IPS DF 6.9 (cell line): ENCODE measurements at regions not wholly inside any gene's neighbourhood (a gene's known extent, or its start where the extent isn't known, plus 50 kb on each side); places are given as distances from the start of the nearest gene placed in this dataset.

Experiments
- DNase-seq: peaks from one replicate; pipeline ENCODE4 v3.0.0-alpha.2; 2013; ENCODE audit warnings: low read depth, low spot score
- H3K27ac ChIP-seq: one replicate; pipeline ENCODE4 v1.5.1; 2013; ENCODE audit warnings: low read length, control low read depth
- H3K27me3 ChIP-seq: 2 replicates; pipeline ENCODE4 v1.6.1; 2013; ENCODE audit warnings: mild to moderate bottlenecking, low read length; ENCODE audit not compliant: control insufficient read depth, insufficient read depth
- H3K36me3 ChIP-seq: 2 replicates; pipeline ENCODE4 v1.6.1; 2013; ENCODE audit warnings: low read length; ENCODE audit not compliant: control insufficient read depth, insufficient read depth
- H3K4me1 ChIP-seq: 2 replicates; pipeline ENCODE4 v1.6.1; 2013; ENCODE audit warnings: low read length; ENCODE audit not compliant: control insufficient read depth, insufficient read depth
- H3K4me3 ChIP-seq: 2 replicates; pipeline ENCODE4 v1.5.1; 2013; ENCODE audit warnings: mild to moderate bottlenecking, low read length
- H3K9me3 ChIP-seq: 2 replicates; pipeline ENCODE4 v1.6.1; 2013; ENCODE audit warnings: low read length, inconsistent platforms; ENCODE audit not compliant: control insufficient read depth, insufficient read depth
- WGBS: extraction: QIAGEN DNeasy Blood & Tissue Kit; methylation state at CpG from one replicate; pipeline ENCODE4 v1.1.7; 2013; ENCODE audit warnings: mixed read lengths, missing lambda C conversion rate; ENCODE audit not compliant: insufficient read length, insufficient coverage; 5-methylcytosine and 5-hydroxymethylcytosine counted together

DNA sequence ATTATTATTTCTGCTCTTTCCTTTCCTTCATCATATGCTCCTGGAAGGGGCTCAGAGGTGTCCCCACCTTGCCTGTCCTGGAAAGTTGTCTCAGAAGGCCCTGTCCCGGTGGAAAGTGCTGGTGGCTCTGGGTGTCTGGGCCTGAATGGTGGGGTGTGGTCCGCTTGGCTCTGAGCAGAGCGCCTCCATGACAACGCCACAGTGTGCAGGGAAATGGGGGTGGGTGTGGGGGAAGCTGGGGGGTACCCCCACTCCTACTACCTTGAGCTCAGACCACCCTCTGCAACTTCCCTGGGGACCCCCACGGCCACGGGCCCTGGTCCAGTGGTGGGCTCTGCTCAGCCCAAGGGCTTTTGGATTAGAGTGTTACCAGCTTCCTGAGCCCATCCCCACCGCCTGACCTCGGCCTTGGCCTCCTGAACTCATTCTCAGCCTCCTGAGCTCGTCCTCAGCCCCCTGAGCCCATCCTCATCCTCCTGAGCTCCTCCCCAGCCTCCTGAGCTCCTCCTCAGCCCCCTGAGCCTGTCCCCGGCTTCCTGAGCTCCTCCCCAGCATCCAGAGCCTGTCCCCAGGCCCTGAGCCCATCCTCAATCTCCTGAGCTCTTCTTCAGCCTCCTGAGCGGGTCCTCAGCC is 106.4 kb upstream of the FAM20C start:
- 0 out of 2 replicates have a peak, but pooled peaks cover 3% of the 10 kb centered on the region for H3K36me3 ChIP-seq
- H3K4me1 ChIP-seq, result peaks cover 5% of the 10 kb centered on the region
- DNase-seq, result no peak
- no peak overlapping the region for H3K4me3 ChIP-seq
- no peaks in the 10 kb centered on the region for H3K9me3 ChIP-seq
- H3K27me3 ChIP-seq, result no peaks in the 10 kb centered on the region
- no CpG with 5 or more reads among the region's 11 CpGs for WGBS
- H3K27ac ChIP-seq, result no peak overlapping the region

DNA sequence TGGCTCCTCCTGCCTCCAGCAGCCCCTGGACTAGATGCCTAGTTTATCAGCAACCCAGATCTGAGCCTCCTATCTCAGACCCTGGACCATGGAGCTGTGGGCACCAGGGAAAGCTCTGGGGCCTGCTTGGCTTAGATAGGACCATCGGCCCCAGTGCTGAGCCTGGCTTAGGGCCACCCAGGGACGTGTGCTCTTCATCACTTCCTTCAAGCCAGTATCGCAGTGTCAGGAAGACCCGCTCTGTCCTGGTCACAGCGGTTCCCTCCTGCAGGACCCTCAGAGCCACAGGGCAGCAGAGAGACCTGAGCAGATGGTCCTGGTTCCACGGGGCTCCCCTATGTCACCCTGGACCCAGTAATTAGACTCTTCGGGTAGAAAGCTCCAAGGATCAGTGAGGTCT is 105.7 kb upstream of the FAM20C start:
- Histone ChIP-seq H3K36me3 (0 out of 2 replicates have a peak, but pooled peaks cover 4% of the 10 kb centered on the region), H3K9me3 (no peaks in the 10 kb centered on the region), H3K27me3 (no peaks in the 10 kb centered on the region), H3K4me1 (peaks cover 7% of the 10 kb centered on the region), H3K27ac (no peak overlapping the region), H3K4me3 (no peak overlapping the region)
- no CpG with 5 or more reads among the region's 7 CpGs for WGBS
- DNase-seq, result no peak

DNA sequence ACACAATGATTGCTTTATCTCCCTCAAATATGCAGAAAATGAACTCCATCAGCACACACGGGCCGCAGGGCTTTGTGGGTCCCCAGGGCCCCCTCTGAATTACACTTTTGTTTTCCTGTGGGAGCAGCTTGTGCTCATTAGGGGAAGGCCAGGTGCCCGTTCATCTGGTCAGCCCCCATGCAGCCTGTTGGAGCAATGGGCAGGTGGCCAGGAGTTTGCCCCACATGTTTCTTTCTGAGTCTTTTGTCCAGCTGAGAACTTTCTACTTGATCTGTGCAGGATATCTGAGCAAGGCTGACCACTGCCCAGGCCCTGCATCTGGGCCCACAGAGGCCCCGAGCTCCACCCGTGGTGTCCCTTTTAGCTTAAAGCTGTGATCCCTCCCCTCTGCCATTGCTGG is 105.3 kb upstream of the FAM20C start:
- peaks cover 3% of the 10 kb centered on the region for H3K4me1 ChIP-seq
- 0 out of 2 replicates have a peak, but pooled peaks cover 4% of the 10 kb centered on the region for H3K36me3 ChIP-seq
- H3K27ac ChIP-seq, result no peak overlapping the region
- H3K4me3 ChIP-seq, result no peak overlapping the region
- no peaks in the 10 kb centered on the region for H3K9me3 ChIP-seq
- WGBS, result no CpG with 5 or more reads among the region's 5 CpGs
- DNase-seq, result no peak
- no peaks in the 10 kb centered on the region for H3K27me3 ChIP-seq

DNA sequence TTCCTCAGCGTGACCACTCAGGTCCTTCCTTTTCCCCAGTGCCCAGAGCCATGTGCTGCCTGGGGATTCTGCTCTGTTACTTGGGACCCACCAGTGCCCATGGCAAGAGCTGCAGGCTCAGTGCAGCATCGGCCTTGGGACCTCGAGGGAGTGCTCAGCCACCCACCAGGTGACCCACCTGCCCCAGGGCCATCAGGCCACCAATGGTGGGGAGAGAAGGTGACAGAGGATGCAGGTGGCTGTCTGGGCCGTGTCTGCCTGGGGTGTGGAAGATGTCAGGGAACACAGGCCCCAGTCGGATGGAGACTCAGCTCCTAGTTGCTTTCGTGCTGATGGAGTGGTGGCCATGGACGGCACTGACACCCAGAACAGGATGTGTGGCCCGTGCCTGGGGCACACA is 104.7 kb upstream of the FAM20C start:
- WGBS, result no CpG with 5 or more reads among the region's 8 CpGs
- no peaks in the 10 kb centered on the region for H3K9me3 ChIP-seq
- 0 out of 2 replicates have a peak, but pooled peaks cover 4% of the 10 kb centered on the region for H3K36me3 ChIP-seq
- H3K27me3 ChIP-seq, result no peaks in the 10 kb centered on the region
- no peak for DNase-seq
- H3K4me1 ChIP-seq, result peaks cover 2% of the 10 kb centered on the region
- no peak overlapping the region for H3K4me3 ChIP-seq
- H3K27ac ChIP-seq, result no peak overlapping the region

DNA sequence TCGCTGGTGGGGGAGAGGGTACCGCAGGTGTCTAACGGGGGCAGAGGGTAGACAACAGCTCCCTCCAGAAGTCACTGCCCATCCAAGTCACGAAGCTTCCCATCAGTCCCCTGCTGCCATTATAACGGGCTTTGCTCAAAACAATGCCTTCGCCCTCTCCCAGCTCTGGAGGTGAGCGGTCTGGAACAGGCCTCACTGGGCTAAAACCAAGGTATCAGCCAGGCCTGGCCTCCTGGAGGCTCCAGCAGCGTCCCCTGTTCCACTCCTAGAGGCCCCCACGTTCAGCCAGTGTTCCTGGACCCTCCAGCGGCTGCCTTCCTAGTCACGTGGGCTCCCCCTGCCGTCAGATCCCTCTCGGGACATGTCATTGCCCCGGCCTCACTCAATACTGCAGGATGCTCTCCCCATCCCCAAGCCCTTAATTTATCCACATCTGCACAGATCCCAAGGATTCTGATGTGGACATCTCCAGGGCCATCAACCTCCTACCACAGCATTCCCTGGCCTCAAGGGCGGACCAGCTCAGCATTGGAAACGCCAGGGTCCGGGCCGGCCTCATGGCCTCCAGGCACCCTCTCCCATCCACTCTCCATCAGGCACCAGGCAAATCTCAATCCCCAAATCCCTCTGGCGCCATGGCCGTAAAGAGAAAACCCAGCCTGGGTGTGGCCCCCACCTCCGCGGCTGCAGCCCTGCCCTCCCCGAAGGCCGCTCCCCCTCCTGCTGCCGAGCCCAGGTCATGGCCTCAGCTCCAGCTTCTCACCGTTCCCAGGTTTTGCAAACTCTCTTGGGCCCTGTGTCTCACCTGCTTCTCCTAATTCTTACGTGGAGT is 104.1 kb upstream of the FAM20C start:
- Histone ChIP-seq H3K36me3 (0 out of 2 replicates have a peak, but pooled peaks cover 4% of the 10 kb centered on the region), H3K27ac (no peak overlapping the region), H3K4me3 (no peak overlapping the region), H3K9me3 (no peaks in the 10 kb centered on the region), H3K27me3 (no peaks in the 10 kb centered on the region), H3K4me1 (peaks cover 7% of the 10 kb centered on the region)
- WGBS, result no CpG with 5 or more reads among the region's 27 CpGs
- no peak for DNase-seq

DNA sequence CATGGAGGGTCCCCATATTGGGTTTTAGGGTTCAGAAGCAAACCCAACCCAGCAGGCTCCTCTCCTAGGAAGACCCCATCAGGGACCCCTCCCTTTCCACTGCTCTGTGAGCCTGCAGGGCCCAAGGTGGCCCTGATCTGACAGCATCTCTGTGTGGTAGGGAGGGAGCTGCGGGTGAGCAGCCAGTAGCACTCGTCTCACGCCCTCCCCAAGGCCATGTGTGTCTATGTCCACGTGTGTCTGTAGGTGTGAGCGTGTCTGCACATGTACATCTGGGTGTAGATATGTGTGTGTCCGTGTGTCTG is 103.5 kb upstream of the FAM20C start:
- Histone ChIP-seq H3K4me1 (peaks cover 8% of the 10 kb centered on the region), H3K27me3 (no peaks in the 10 kb centered on the region), H3K27ac (no peak overlapping the region), H3K4me3 (no peak overlapping the region), H3K9me3 (no peaks in the 10 kb centered on the region), H3K36me3 (0 out of 2 replicates have a peak, but pooled peaks cover 4% of the 10 kb centered on the region)
- no peak for DNase-seq
- no CpG with 5 or more reads among the region's 6 CpGs for WGBS

DNA sequence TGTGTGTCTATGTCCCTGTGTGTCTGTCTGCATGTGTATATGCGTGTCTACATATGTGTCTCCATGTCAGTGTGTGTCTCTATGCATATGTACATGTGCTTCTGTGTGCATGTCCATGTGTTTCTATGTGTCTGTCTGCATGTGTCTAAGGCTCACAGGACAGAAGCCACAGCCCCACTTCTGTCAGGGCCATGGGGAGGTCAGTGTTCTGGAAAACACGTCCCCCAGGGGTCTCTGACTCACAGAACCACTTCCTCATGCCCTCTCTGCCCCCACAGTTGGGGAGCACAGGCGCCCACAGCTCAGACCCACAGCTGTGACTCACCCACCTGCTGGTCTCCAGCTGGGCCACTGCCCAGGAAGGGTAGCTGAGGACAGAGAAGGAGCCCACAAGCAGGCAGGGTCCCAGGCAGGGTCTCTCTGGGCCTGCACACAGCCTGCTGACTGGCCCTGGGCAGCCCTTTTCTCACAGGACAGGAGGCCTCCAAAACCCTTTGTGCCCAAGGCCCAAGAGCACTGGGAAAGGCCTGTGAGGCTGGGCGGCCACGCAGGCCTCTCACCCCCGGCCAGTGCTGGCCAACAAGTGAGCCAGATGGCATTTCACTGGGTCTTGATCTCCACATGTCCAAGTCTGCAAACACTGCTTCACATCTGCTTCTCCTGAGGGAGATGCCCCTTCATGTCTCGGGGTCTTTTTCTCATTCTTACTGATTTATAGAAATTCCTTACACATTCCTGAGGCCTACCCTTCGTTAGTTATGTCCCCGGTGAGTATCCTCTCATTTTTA is 102.9 kb upstream of the FAM20C start:
- 0 out of 2 replicates have a peak, but pooled peaks cover 4% of the 10 kb centered on the region for H3K36me3 ChIP-seq
- no peak for DNase-seq
- H3K27me3 ChIP-seq, result no peaks in the 10 kb centered on the region
- no peak overlapping the region for H3K4me3 ChIP-seq
- no CpG with 5 or more reads among the region's 9 CpGs for WGBS
- H3K9me3 ChIP-seq, result no peaks in the 10 kb centered on the region
- H3K27ac ChIP-seq, result no peak overlapping the region
- H3K4me1 ChIP-seq, result peaks cover 11% of the 10 kb centered on the region

DNA sequence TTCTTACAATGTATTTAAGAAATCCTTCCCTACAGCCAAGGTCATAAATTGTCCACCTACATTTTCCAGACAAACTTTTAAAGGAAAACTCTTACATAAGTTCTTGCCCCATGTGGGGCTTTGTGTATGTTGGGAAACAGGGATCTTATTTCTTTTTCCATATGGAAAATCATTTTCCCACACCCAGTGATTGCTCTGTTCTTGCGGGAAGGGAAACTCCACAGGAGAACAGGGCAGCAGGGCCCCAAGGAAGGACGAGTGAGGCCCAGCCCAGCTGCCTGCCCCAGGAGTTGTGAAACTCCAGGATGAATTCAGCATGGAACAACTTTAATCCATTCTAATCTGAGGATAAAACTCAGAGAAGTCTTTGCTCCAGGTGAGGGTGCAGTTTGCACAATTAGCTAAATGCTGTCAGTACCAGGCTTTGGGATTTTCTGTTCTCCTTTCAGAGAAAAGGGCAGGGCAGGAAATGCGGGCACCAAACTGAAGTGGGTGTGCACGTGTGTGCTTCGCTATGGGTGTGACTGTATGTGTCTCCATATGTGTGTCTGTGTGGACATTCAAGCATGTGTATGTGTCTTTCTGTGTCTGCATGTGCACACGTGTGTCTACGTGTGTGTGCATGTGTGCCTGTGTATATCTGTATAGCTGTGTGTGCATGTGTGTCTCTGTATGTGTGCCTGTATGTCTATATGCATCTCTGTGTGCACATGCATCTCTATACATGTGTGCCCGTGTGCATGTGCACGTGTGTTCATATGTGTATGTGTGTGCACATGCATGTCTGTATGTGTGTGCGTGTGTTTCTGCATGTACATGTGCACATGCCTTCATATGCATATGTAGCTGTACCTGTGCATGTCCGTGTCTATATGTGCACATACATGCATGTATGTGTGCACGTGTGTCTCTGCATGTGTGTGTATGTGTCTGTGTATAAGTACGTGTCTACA is 102.0 kb upstream of the FAM20C start:
- H3K27me3 ChIP-seq, result no peaks in the 10 kb centered on the region
- H3K4me1 ChIP-seq, result peaks cover 13% of the 10 kb centered on the region
- 0 out of 2 replicates have a peak, but pooled peaks cover 4% of the 10 kb centered on the region for H3K36me3 ChIP-seq
- no peak for DNase-seq
- no peaks in the 10 kb centered on the region for H3K9me3 ChIP-seq
- H3K27ac ChIP-seq, result no peak overlapping the region
- no peak overlapping the region for H3K4me3 ChIP-seq
- WGBS, result no CpG with 5 or more reads among the region's 13 CpGs

GRCh38 chr7:91396-92175 is 100.8 kb upstream of the FAM20C start:
- no CpG with 5 or more reads among the region's 18 CpGs for WGBS
- H3K27ac ChIP-seq, result no peak overlapping the region
- no peaks in the 10 kb centered on the region for H3K9me3 ChIP-seq
- no peaks in the 10 kb centered on the region for H3K27me3 ChIP-seq
- no peak overlapping the region for H3K4me3 ChIP-seq
- peaks cover 13% of the 10 kb centered on the region for H3K4me1 ChIP-seq
- no peak for DNase-seq
- 0 out of 2 replicates have a peak, but pooled peaks cover 4% of the 10 kb centered on the region for H3K36me3 ChIP-seq
